ENCODE measurements at regions not wholly inside any gene's neighbourhood (a gene's known extent, or its start where the extent isn't known, plus 50 kb on each side); places are given as distances from the start of the nearest gene placed in this dataset.

DNA sequence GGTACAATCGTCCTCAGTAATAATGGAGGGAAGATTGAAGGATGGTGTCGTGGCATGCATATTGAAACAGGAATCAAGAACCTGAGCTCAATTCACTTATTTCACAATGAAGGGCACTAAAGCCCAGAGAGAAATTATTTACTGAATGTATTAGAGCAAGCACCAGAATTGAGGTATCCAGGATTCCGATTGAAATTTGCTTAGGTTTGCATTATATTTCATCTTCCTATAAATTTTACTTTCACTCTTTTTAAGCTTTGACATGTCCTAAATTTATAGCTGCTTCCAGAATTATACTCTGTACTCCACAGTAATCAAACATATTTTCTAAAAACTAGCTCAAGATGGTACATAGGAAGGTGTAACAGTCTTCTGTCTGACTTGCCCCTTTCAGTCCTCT is 454.9 kb upstream of the HTR2A start:
- H3K36me3 ChIP-seq (ENCODE audit: control insufficient read depth in 2 of 2, extremely low read depth in 1 of 2, insufficient read depth in 2 of 2, low read length in 2 of 2), result no peaks in the 10 kb centered on the region
- H3K9me1 ChIP-seq (ENCODE audit: control insufficient read depth, extremely low read depth, insufficient read depth, low read length), result no peaks in the 10 kb centered on the region
- H4K20me1 ChIP-seq (ENCODE audit: control insufficient read depth, extremely low read depth, insufficient read depth, low read length), result no peaks in the 10 kb centered on the region
- TF ChIP-seq, protein P1, sequence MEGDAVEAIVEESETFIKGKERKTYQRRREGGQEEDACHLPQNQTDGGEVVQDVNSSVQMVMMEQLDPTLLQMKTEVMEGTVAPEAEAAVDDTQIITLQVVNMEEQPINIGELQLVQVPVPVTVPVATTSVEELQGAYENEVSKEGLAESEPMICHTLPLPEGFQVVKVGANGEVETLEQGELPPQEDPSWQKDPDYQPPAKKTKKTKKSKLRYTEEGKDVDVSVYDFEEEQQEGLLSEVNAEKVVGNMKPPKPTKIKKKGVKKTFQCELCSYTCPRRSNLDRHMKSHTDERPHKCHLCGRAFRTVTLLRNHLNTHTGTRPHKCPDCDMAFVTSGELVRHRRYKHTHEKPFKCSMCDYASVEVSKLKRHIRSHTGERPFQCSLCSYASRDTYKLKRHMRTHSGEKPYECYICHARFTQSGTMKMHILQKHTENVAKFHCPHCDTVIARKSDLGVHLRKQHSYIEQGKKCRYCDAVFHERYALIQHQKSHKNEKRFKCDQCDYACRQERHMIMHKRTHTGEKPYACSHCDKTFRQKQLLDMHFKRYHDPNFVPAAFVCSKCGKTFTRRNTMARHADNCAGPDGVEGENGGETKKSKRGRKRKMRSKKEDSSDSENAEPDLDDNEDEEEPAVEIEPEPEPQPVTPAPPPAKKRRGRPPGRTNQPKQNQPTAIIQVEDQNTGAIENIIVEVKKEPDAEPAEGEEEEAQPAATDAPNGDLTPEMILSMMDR (optimal IDR thresholded peaks at IDR 0.05 in 1 of 3, IDR thresholded peaks at IDR 0.05 in 1 of 3, conservative IDR thresholded peaks at IDR 0.05 in 1 of 3; ENCODE audit: extremely low read depth in 1 of 3, insufficient read depth in 2 of 3, low read length in 3 of 3), result no peak
- no peak for TF ChIP-seq EZH2 (IDR thresholded peaks at IDR 0.05; ENCODE audit: low read length)
- H3K4me3 ChIP-seq (ENCODE audit: control insufficient read depth in 2 of 3, extremely low read depth in 1 of 3, insufficient read depth in 2 of 3, low read depth in 1 of 3, low read length in 3 of 3), result no peak overlapping the region
- no peak overlapping the region for H3K9ac ChIP-seq (ENCODE audit: control insufficient read depth, extremely low read depth, insufficient read depth, low read length)
- H3K79me2 ChIP-seq (ENCODE audit: control insufficient read depth, insufficient read depth, low read length), result no peaks in the 10 kb centered on the region
- H2AFZ ChIP-seq (ENCODE audit: control insufficient read depth, low read length), result no peak overlapping the region
- H3K27me3 ChIP-seq (ENCODE audit: control insufficient read depth, extremely low read depth, insufficient read depth, low read length), result no peaks in the 10 kb centered on the region
- no peak overlapping the region for H3K27ac ChIP-seq (ENCODE audit: control insufficient read depth, insufficient read depth, low read length)
- no peak for FAIRE-seq
- H3K9me3 ChIP-seq (ENCODE audit: control insufficient read depth, low read depth, low read length), result no peaks in the 10 kb centered on the region
- H3K4me1 ChIP-seq (ENCODE audit: control insufficient read depth, extremely low read depth, insufficient read depth, low read length), result no peaks in the 10 kb centered on the region
- dilution Hi-C loops (cut with MboI; ENCODE audit: extremely low pct_ligation_motif_present, low sequenced_read_pairs), result no loop called here
- H3K4me2 ChIP-seq (ENCODE audit: control insufficient read depth, extremely low read depth, insufficient read depth, low read depth, low read length), result no peak overlapping the region
- no peak for DNase-seq (ENCODE audit: low read depth, low spot score)

- DNase-seq (ENCODE audit: low read depth, low spot score) (no peak), FAIRE-seq (no peak)
- Histone ChIP-seq H3K4me2 (ENCODE audit: control insufficient read depth, extremely low read depth, insufficient read depth, low read depth, low read length) (no peak overlapping the region), H3K4me1 (ENCODE audit: control insufficient read depth, extremely low read depth, insufficient read depth, low read length) (no peaks in the 10 kb centered on the region), H3K79me2 (ENCODE audit: control insufficient read depth, insufficient read depth, low read length) (no peaks in the 10 kb centered on the region), H3K9me1 (ENCODE audit: control insufficient read depth, extremely low read depth, insufficient read depth, low read length) (no peaks in the 10 kb centered on the region), H2AFZ (ENCODE audit: control insufficient read depth, low read length) (no peak overlapping the region), H3K4me3 (ENCODE audit: control insufficient read depth in 2 of 3, extremely low read depth in 1 of 3, insufficient read depth in 2 of 3, low read depth in 1 of 3, low read length in 3 of 3) (no peak overlapping the region), H3K9me3 (ENCODE audit: control insufficient read depth, low read depth, low read length) (no peaks in the 10 kb centered on the region), H3K9ac (ENCODE audit: control insufficient read depth, extremely low read depth, insufficient read depth, low read length) (no peak overlapping the region), H4K20me1 (ENCODE audit: control insufficient read depth, extremely low read depth, insufficient read depth, low read length) (no peaks in the 10 kb centered on the region), H3K27me3 (ENCODE audit: control insufficient read depth, extremely low read depth, insufficient read depth, low read length) (no peaks in the 10 kb centered on the region), H3K27ac (ENCODE audit: control insufficient read depth, insufficient read depth, low read length) (no peak overlapping the region), H3K36me3 (ENCODE audit: control insufficient read depth in 2 of 2, extremely low read depth in 1 of 2, insufficient read depth in 2 of 2, low read length in 2 of 2) (no peaks in the 10 kb centered on the region)
- dilution Hi-C loops (cut with MboI; ENCODE audit: extremely low pct_ligation_motif_present, low sequenced_read_pairs), result no loop called here
- no peak for TF ChIP-seq EZH2 (IDR thresholded peaks at IDR 0.05; ENCODE audit: low read length)
- TF ChIP-seq, protein P1 (optimal IDR thresholded peaks at IDR 0.05 in 1 of 3, IDR thresholded peaks at IDR 0.05 in 1 of 3, conservative IDR thresholded peaks at IDR 0.05 in 1 of 3; ENCODE audit: extremely low read depth in 1 of 3, insufficient read depth in 2 of 3, low read length in 3 of 3), result no peak
Observed at GRCh38 chr13:47350334-47351124, 453.7 kb upstream of the HTR2A start.
